GM13977 (cell line): ENCODE measurements at regions not wholly inside any gene's neighbourhood (a gene's known extent, or its start where the extent isn't known, plus 50 kb on each side); places are given as distances from the start of the nearest gene placed in this dataset.

ENCODE experiments used
- DNase-seq: peaks from one replicate; pipeline ENCODE4 v3.0.0; 2012; ENCODE audit warnings: low spot score
- in situ Hi-C: fragments of 300-500 bp; cut with MboI; formaldehyde crosslinking; loops from one replicate; pipeline ENCODE4 v1.12.0; 2022; ENCODE audit warnings: low sequenced_read_pairs, low pct_unique_long_range_greater_than_20kb, mixed read lengths, inconsistent platforms; ENCODE audit not compliant: unreplicated experiment
- TF ChIP-seq, protein P1 (sequence below): IDR thresholded peaks from 2 replicates; pipeline ENCODE4 v1.5.1; 2012; ENCODE audit warnings: mild to moderate bottlenecking, control low read depth; ENCODE audit not compliant: insufficient read depth; ENCODE audit errors: extremely low read depth, missing control alignments

DNA sequence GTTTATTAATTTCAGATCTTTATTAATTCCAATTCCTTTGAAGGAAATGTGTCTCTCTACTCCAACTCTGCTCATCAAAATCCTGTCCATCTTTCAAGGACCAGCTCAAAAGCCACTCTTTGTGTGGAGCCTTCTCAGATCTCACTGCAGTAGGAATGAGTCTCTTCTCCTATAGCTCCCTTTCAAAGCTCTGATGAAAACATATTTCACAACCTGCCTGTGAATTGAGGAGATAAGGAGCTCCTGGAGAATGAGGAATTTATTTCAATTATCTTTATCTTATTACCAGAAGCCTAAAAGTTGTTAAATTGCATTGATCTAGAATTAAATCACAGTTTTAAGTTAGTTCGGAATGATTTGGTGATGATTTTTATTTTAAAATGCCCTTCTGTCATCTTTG, 92.6 kb upstream of the TRPC3 start:
- no peak for DNase-seq
- TF ChIP-seq, protein P1, sequence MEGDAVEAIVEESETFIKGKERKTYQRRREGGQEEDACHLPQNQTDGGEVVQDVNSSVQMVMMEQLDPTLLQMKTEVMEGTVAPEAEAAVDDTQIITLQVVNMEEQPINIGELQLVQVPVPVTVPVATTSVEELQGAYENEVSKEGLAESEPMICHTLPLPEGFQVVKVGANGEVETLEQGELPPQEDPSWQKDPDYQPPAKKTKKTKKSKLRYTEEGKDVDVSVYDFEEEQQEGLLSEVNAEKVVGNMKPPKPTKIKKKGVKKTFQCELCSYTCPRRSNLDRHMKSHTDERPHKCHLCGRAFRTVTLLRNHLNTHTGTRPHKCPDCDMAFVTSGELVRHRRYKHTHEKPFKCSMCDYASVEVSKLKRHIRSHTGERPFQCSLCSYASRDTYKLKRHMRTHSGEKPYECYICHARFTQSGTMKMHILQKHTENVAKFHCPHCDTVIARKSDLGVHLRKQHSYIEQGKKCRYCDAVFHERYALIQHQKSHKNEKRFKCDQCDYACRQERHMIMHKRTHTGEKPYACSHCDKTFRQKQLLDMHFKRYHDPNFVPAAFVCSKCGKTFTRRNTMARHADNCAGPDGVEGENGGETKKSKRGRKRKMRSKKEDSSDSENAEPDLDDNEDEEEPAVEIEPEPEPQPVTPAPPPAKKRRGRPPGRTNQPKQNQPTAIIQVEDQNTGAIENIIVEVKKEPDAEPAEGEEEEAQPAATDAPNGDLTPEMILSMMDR, result no peak
- in situ Hi-C loops, result no loop called here

DNA sequence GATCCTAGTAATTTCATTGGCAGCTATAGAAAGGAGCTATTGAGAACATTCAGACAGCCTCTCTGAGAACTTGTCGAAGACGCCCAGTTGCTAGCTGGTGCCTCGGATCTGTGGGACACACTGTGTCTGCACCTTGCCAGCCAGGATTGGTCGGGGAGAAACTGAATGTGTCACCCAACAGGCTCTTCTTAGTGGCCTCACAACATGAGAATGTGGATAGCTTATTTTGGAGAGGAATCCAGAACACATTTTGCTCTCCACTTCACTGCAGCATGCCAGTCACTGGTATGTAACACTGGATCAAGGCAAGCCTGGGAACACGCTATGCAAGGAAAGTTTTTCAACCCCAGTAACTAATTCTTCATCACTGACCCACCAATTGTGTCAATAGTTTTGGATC, 89.5 kb upstream of the TRPC3 start:
- TF ChIP-seq, protein P1, result no peak
- DNase-seq, result no peak
- in situ Hi-C loops, result no loop called here

DNA sequence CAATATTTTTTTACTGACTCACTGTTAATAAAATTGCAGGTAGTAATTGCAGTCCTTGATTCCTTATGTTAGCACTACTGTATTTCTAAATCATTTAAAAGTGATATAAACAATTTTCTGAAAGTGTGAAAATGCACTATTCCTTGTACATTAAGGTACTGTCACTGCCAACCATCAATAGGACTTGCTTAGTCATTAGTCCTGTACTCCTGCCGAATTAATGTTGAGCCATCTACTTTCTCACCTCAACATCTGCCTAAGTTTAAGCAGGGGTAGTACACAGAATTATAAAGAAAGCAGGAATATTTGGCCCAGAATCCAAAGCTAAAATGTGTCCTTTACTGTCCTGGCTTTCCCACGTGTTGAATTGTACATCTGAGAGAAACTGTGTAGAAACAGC, 87.0 kb upstream of the TRPC3 start:
- no peak for DNase-seq
- in situ Hi-C loops, result no loop called here
- TF ChIP-seq, protein P1, result no peak

DNA sequence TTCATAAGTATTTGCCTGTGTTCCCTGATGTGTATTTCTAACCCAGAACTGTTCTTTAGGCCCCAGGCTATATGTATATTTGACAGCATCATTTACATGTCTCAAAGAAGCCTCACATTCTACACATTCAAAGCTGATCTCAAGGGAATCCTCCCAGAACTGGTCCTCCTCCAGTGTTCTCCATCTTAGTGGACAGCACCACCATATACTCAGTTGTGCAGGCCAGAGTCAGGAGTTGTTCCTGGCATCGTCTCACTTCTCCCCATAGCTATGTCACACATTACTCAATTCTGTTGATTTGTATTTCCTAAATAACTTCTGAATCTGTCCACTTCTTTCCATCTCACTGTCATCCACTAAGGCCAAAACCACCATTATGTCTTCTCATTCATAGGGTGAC, 82.8 kb upstream of the TRPC3 start:
- TF ChIP-seq, protein P1, result no peak
- DNase-seq, result no peak
- in situ Hi-C loops, result no loop called here

DNA sequence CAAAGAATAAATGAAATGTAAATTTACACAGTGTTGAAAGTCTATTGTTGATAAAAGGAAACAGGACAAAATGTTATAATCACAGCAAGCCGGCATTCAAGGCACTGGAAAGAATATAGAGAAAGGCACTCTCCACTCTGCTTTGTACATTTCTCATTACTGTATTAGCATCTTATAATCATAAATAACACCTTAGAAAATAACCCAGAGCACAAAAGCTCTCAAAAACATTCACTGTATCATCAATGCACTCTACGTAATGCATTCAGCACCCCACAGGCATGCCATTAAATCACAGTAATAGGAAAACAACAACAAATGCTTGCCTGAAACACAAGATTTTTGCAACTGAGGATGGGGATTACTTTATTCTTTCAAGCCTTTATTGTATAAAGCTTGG, 75.3 kb upstream of the TRPC3 start:
- TF ChIP-seq, protein P1, result no peak
- no peak for DNase-seq
- in situ Hi-C loops, result no loop called here

DNA sequence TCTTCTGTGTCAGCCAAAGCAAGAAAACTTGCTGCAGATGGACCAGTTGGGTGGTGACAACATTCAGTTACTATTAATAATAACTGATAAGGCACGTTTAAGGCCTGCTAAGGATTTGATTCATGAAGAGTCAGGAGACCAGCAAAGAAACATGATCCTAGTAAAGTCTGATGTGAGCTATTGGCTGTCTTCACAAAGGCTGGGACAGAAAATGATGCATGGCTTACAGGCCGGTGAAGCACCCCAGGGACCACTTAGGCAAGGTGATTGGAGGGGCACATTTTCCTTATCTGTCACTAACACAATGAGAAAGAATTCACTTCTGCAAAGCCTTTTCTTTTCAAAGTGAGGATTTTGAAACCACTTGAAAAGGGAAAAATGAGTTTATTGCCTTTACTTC, 65.4 kb upstream of the TRPC3 start:
- in situ Hi-C loops, result no loop called here
- no peak for DNase-seq
- TF ChIP-seq, protein P1, result no peak

DNA sequence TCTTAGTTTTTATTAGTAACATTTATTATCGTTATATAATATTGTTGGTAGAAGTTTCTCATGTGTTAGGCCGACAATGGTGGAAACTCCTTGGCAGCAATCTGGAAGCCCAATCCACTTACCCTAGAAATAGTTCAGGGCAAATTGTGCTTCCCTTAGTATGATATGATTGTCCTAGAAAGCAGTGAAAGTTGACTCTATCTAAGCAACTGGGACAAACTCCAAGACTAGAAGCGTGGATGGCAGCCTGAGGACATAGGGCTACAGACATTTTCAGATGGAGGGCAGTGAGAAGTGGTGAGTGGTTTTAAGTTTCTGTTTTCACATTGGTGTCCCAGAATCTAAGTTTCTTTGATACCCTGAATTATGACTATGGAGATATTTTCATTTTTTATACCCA, 63.3 kb upstream of the TRPC3 start:
- TF ChIP-seq, protein P1, result no peak

More for the DNA sequence above, 63.3 kb upstream of the TRPC3 start:
- DNase-seq, result no peak
- in situ Hi-C loops, result no loop called here
